ENCODE measurements at regions not wholly inside any gene's neighbourhood (a gene's known extent, or its start where the extent isn't known, plus 50 kb on each side); places are given as distances from the start of the nearest gene placed in this dataset.

DNA sequence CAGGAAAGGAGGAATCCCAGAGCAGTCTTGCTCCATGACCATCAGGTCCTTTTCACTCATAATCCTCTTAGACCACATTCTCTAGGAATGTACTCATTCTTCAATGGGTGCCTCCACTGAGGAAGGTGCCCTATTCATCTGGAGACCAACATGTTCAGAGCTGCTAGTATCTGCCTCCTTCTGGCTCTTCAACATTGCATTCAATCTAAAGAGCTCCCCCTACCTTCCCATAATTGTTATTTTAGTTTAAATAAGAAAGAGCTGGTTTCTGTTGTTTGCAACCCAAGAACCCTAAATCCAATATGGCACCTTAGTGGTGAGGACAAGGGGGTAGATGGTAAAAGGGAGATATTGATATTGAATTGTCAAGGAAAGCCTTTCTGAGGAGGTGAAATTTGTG is 67.6 kb downstream of the SCN11A start:
- TF ChIP-seq CTCF (conservative IDR thresholded peaks at IDR 0.05) (no peak), ZFX (IDR thresholded peaks at IDR 0.05) (no peak)

Measured in C4-2B (cell line).